Thyroid gland (tissue), 4 donors: ENCODE measurements at regions not wholly inside any gene's neighbourhood (a gene's known extent, or its start where the extent isn't known, plus 50 kb on each side); places are given as distances from the start of the nearest gene placed in this dataset.

Experiments used
- DNase-seq, 2 donors: peaks; one replicate each; pipeline ENCODE4 v3.0.0-alpha.2; 2019
- H3K27ac ChIP-seq, 3 donors: fragments of 200-600 bp; sonication (generic); 1 replicate in 2 of 3; 2 replicates in 1 of 3; pipeline ENCODE4 v1.5.1; 2016 to 2019; ENCODE audit warnings: mild to moderate bottlenecking in 1 of 3, moderate library complexity in 1 of 3
- H3K27me3 ChIP-seq: fragments of 200-600 bp; sonication (generic); one replicate; pipeline ENCODE4 v1.5.1; 2019
- H3K36me3 ChIP-seq, 2 donors: fragments of 200-600 bp; sonication (generic); one replicate each; pipeline ENCODE4 v1.5.1; 2016 to 2019
- H3K4me1 ChIP-seq, 2 donors: fragments of 200-600 bp; sonication (generic); one replicate each; pipeline ENCODE4 v1.5.1; 2017 to 2019
- H3K4me3 ChIP-seq, 3 donors: fragments of 200-600 bp; sonication (generic); replicated peaks in 1 of 3; 1 replicate in 2 of 3; 2 replicates in 1 of 3; pipeline ENCODE4 v1.5.1; 2016; ENCODE audit warnings: mild to moderate bottlenecking in 1 of 3
- H3K9me3 ChIP-seq: fragments of 200-600 bp; sonication (generic); one replicate; pipeline ENCODE4 v1.5.1; 2017
- CTCF ChIP-seq, 6 experiments: fragments of 200-600 bp in 3 of 6; fragments of 450-650 bp in 3 of 6; sonication (generic) in 3 of 6; IDR thresholded peaks; one replicate each; pipeline ENCODE4 v1.5.1; 2016 to 2019; ENCODE audit warnings: antibody characterized with exemption in 6 of 6, mild to moderate bottlenecking in 2 of 6, inconsistent platforms in 1 of 6, moderate library complexity in 1 of 6
- POLR2A ChIP-seq, 2 donors: fragments of 450-650 bp; IDR thresholded peaks; one replicate each; pipeline ENCODE4 v1.6.1; 2017; ENCODE audit warnings: antibody characterized with exemption in 2 of 2, mild to moderate bottlenecking in 2 of 2, moderate library complexity in 1 of 2
- WGBS, 2 donors: methylation state at CpG; one replicate each; pipeline ENCODE4 v1.1.5; 2017; 5-methylcytosine and 5-hydroxymethylcytosine counted together
- intact Hi-C: fragments of 100-400 bp; cut with DNase I; formaldehyde crosslinking; loops from one replicate; pipeline ENCODE4 v1.15.1; 2023

GRCh38 chr10:29109707-29110571 lies 178.9 kb upstream of the LYZL1 start:
- DNase-seq = no peak
- no peak overlapping the region for H3K27ac ChIP-seq
- intact Hi-C loops = no loop called here
- H3K9me3 ChIP-seq = no peaks in the 10 kb centered on the region
- TF ChIP-seq CTCF (IDR thresholded peaks at IDR 0.05) (no peak), POLR2A (IDR thresholded peaks at IDR 0.05) (no peak)
- H3K4me3 ChIP-seq = no peak overlapping the region
- no peaks in the 10 kb centered on the region for H3K36me3 ChIP-seq
- no peaks in the 10 kb centered on the region for H3K27me3 ChIP-seq
- 85 to 89% methylated on average over 9 of the region's 9 CpGs for WGBS, 2 donors
- H3K4me1 ChIP-seq = no peaks in the 10 kb centered on the region

- WGBS, 2 donors = 68 to 71% methylated on average over 13 of the region's 13 CpGs
- H3K4me1 ChIP-seq = no peaks in the 10 kb centered on the region
Measured at GRCh38 chr10:29112827-29113615, 175.8 kb upstream of the LYZL1 start.

GRCh38 chr10:29113616-29113945 lies 175.3 kb upstream of the LYZL1 start:
- DNase-seq = no peak
- Histone ChIP-seq H3K9me3 (no peaks in the 10 kb centered on the region), H3K27ac (no peak overlapping the region), H3K4me3 (no peak overlapping the region), H3K4me1 (no peaks in the 10 kb centered on the region), H3K27me3 (no peaks in the 10 kb centered on the region), H3K36me3 (no peaks in the 10 kb centered on the region)
- 57 to 58% methylated on average over 8 of the region's 8 CpGs for WGBS, 2 donors
- intact Hi-C loops = no loop called here
- TF ChIP-seq POLR2A (IDR thresholded peaks at IDR 0.05) (no peak), CTCF (IDR thresholded peaks at IDR 0.05) (no peak)

More at GRCh38 chr10:29112827-29113615, 175.8 kb upstream of the LYZL1 start:
- Histone ChIP-seq H3K27ac (no peak overlapping the region), H3K4me3 (no peak overlapping the region), H3K36me3 (no peaks in the 10 kb centered on the region), H3K9me3 (no peaks in the 10 kb centered on the region), H3K27me3 (no peaks in the 10 kb centered on the region)
- DNase-seq = no peak
- intact Hi-C loops = no loop called here
- TF ChIP-seq POLR2A (IDR thresholded peaks at IDR 0.05) = no peak
- no peak for TF ChIP-seq CTCF (IDR thresholded peaks at IDR 0.05)

- TF ChIP-seq CTCF (IDR thresholded peaks at IDR 0.05) = no peak
- TF ChIP-seq POLR2A (IDR thresholded peaks at IDR 0.05) = no peak
- Histone ChIP-seq H3K27ac (no peak overlapping the region), H3K4me3 (no peak overlapping the region), H3K36me3 (no peaks in the 10 kb centered on the region), H3K9me3 (no peaks in the 10 kb centered on the region), H3K27me3 (no peaks in the 10 kb centered on the region), H3K4me1 (no peaks in the 10 kb centered on the region)
- DNase-seq = no peak
- WGBS, 2 donors = 82 to 89% methylated on average over 7 of the region's 7 CpGs
- intact Hi-C loops = no loop called here
Measured at GRCh38 chr10:29114141-29114540, 174.7 kb upstream of the LYZL1 start.

GRCh38 chr10:29117781-29118180 lies 171.1 kb upstream of the LYZL1 start:
- no peaks in the 10 kb centered on the region for H3K36me3 ChIP-seq
- no peak for DNase-seq
- no peak overlapping the region for H3K27ac ChIP-seq
- no peaks in the 10 kb centered on the region for H3K27me3 ChIP-seq
- no peak overlapping the region for H3K4me3 ChIP-seq
- TF ChIP-seq POLR2A (IDR thresholded peaks at IDR 0.05) (no peak), CTCF (IDR thresholded peaks at IDR 0.05) (no peak)
- intact Hi-C loops = no loop called here
- H3K4me1 ChIP-seq = no peaks in the 10 kb centered on the region
- H3K9me3 ChIP-seq = no peaks in the 10 kb centered on the region
